CD4-positive, alpha-beta memory T cell (primary cell): ENCODE measurements at regions not wholly inside any gene's neighbourhood (a gene's known extent, or its start where the extent isn't known, plus 50 kb on each side); places are given as distances from the start of the nearest gene placed in this dataset.
A peak's percentile ranks its signal among the peaks of the same experiment; 100 is the strongest.
"Not testable (repeated sequence)": the region's sequence is repeated elsewhere in the genome, so short reads cannot be mapped to it uniquely, and the experiment has no call there.

Source experiments
- CTCF ChIA-PET: fragments of 350-600 bp; sonication (Branson Sonifier 250); formaldehyde crosslinking; loops from one replicate; lab custom pipeline; 2021; ENCODE audit warnings: inconsistent platforms; ENCODE audit not compliant: partially characterized antibody; lab: Charles Lee
- POLR2A ChIA-PET: fragments of 350-600 bp; sonication (Branson Sonifier 250); formaldehyde crosslinking; loops from one replicate; lab custom pipeline; 2021; ENCODE audit not compliant: partially characterized antibody; lab: Charles Lee
- DNase-seq, 5 donors: peaks; one replicate each; pipeline versions ENCODE4 v3.0.0 to v3.0.0-alpha.2; 2020 to 2022; ENCODE audit warnings: mixed read lengths in 1 of 5
- H3K27ac ChIP-seq: one replicate; pipeline ENCODE4 v1.7.0; 2013; ENCODE audit warnings: low read depth, low read length
- H3K27me3 ChIP-seq: 2 replicates; pipeline ENCODE4 v1.7.0; 2013; ENCODE audit warnings: mild to moderate bottlenecking, low read length, moderate library complexity; ENCODE audit not compliant: insufficient read depth
- H3K36me3 ChIP-seq: 2 replicates; pipeline ENCODE4 v1.7.0; 2013; ENCODE audit warnings: mild to moderate bottlenecking, low read length, moderate library complexity; ENCODE audit not compliant: insufficient read depth
- H3K4me1 ChIP-seq: 2 replicates; pipeline ENCODE4 v1.7.0; 2013; ENCODE audit warnings: mild to moderate bottlenecking, low read length, moderate library complexity; ENCODE audit not compliant: insufficient read depth
- H3K4me3 ChIP-seq, 2 donors: one replicate each; pipeline ENCODE4 v1.7.0; 2013; ENCODE audit warnings: low read length in 2 of 2, mild to moderate bottlenecking in 1 of 2
- H3K9me3 ChIP-seq, 2 donors: one replicate each; pipeline ENCODE4 v1.7.0; 2013; ENCODE audit warnings: low read length in 2 of 2, control low read depth in 1 of 2; ENCODE audit not compliant: control insufficient read depth in 1 of 2
- H3K27ac Mint-ChIP-seq, 7 donors: one replicate each; pipeline ENCODE4 v1.8.0; 2020 to 2021; ENCODE audit warnings: mixed read lengths in 7 of 7, mild to moderate bottlenecking in 6 of 7, inconsistent platforms in 3 of 7, moderate library complexity in 3 of 7
- H3K27me3 Mint-ChIP-seq, 2 donors: one replicate each; pipeline ENCODE4 v1.8.0; 2020 to 2021; ENCODE audit warnings: mixed read lengths in 2 of 2
- H3K36me3 Mint-ChIP-seq, 2 donors: one replicate each; pipeline ENCODE4 v1.8.0; 2020 to 2021; ENCODE audit warnings: mixed read lengths in 2 of 2, inconsistent platforms in 1 of 2, mild to moderate bottlenecking in 1 of 2
- H3K4me1 Mint-ChIP-seq, 4 donors: one replicate each; pipeline ENCODE4 v1.8.0; 2020 to 2021; ENCODE audit warnings: mixed read lengths in 4 of 4, mild to moderate bottlenecking in 1 of 4
- H3K4me3 Mint-ChIP-seq, 8 donors: one replicate each; pipeline ENCODE4 v1.8.0; 2020 to 2021; ENCODE audit warnings: mixed read lengths in 8 of 8, mild to moderate bottlenecking in 7 of 8, moderate library complexity in 6 of 8, inconsistent platforms in 3 of 8
- H3K9me3 Mint-ChIP-seq, 8 donors: one replicate each; pipeline ENCODE4 v1.8.0; 2020 to 2021; ENCODE audit warnings: mixed read lengths in 8 of 8, mild to moderate bottlenecking in 5 of 8, inconsistent platforms in 3 of 8, moderate library complexity in 1 of 8
- intact Hi-C: fragments of 100-400 bp; cut with micrococcal nuclease; formaldehyde crosslinking; loops from one replicate; pipeline ENCODE4 v1.15.1; 2023

- H3K36me3 Mint-ChIP-seq: peaks cover 11 to 26% of the 10 kb centered on the region in 2 donors
- no peaks in the 10 kb centered on the region for H3K27me3 Mint-ChIP-seq
- peak overlapping the region; percentile 99 to 100 (median 100) for H3K4me3 Mint-ChIP-seq
- H3K27ac Mint-ChIP-seq: peak overlapping the region; percentile 96 to 100 (median 99)
- peak overlapping the region; percentile 86 for H3K27ac ChIP-seq
- H3K4me3 ChIP-seq: peak overlapping the region in 1 of 2 donors; percentile 94
- no peaks in the 10 kb centered on the region for H3K9me3 Mint-ChIP-seq
- H3K27me3 ChIP-seq: no peaks in the 10 kb centered on the region
- intact Hi-C loops: loop anchor here (1.0 to 5.0 kb wide), 8 partner anchors 40 to 758 kb away; partner anchors contain the start of genes ZNF254, ZNF675, ZNF681 and ZNF726
- ChIA-PET POLR2A (interaction anchor here (1.2 to 3.8 kb wide), 10 partner anchors 11 to 759 kb away, joined by 3 to 34 read pairs (median 18); partner anchors contain the start of genes ZNF254, ZNF675, ZNF681 and ZNF726), CTCF (interaction anchor here (1.0 to 1.1 kb wide), 2 partner anchors 13 to 274 kb away, joined by 3 to 4 read pairs; partner anchors contain the start of gene ZNF681)
- no peak for DNase-seq
- peaks cover 29 to 75% (median 54%) of the 10 kb centered on the region in 4 donors for H3K4me1 Mint-ChIP-seq
- peaks cover 42% of the 10 kb centered on the region for H3K4me1 ChIP-seq
- H3K9me3 ChIP-seq: no peaks in the 10 kb centered on the region
- peaks cover 9% of the 10 kb centered on the region for H3K36me3 ChIP-seq
These were observed 54.3 kb upstream of the ZNF254 start for GRCh38 chr19:24032651-24033050.

DNA sequence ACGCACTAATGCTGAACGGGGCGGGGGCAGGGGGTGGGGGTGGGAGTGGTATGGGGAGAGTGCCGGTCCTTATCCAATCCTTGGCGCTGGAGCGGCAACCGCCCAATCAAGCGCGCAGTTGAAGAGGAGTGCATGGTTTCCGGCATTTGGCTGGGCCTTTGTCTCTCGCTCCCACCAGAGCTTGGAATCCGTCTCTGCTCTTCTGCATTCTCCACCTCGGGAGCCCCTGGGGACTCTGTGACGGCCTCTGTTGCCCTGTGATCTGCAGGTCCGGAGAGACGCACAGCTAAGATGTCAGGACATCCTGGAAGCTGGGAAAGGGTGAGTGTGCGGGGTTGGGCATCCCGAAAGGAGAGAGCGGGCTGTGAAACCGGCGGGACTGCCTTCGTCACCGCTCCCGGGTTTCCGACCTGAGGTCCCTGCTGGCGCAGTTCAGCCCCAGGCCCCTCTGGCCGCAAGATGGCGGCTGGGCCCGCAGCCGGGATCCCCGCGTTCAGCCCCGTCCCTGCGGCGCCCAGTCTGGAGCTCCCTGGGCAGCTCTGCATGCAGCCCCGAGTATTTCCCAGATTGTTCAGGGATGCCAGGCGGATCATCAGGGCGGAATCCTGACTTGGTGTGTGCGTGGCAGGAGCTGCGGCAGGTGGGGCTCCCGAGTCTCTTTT, 53.6 kb upstream of the ZNF254 start:
- Mint-ChIP-seq H3K4me3 (peak overlapping the region; percentile 99 to 100 (median 100)), H3K4me1 (peaks cover 29 to 76% (median 55%) of the 10 kb centered on the region in 4 donors), H3K27ac (peak overlapping the region; percentile 96 to 100 (median 99)), H3K9me3 (no peaks in the 10 kb centered on the region), H3K36me3 (peaks cover 11 to 29% of the 10 kb centered on the region in 2 donors), H3K27me3 (no peaks in the 10 kb centered on the region)
- Histone ChIP-seq H3K4me1 (peaks cover 42% of the 10 kb centered on the region), H3K36me3 (peaks cover 9% of the 10 kb centered on the region), H3K9me3 (no peaks in the 10 kb centered on the region), H3K27ac (peak overlapping the region; percentile 86), H3K4me3 (peak overlapping the region; percentile 94 to 98), H3K27me3 (no peaks in the 10 kb centered on the region)
- CTCF ChIA-PET: interaction anchor here (1.0 kb wide), 1 partner anchor 275 kb away, joined by 3 read pairs; the partner anchor contains the start of gene ZNF681
- DNase-seq: peak; percentile 82 to 92 (median 86)
- POLR2A ChIA-PET: interaction anchor here (0.8 to 3.8 kb wide), 17 partner anchors 10 to 760 kb away, joined by 3 to 34 read pairs (median 8); partner anchors contain the start of genes ZNF254, ZNF675, ZNF681 and ZNF726
- intact Hi-C loops: loop anchor here (1.0 to 5.0 kb wide), 8 partner anchors 41 to 759 kb away; partner anchors contain the start of genes ZNF254, ZNF675, ZNF681 and ZNF726

- Histone ChIP-seq H3K9me3 (no peaks in the 10 kb centered on the region), H3K27me3 (no peaks in the 10 kb centered on the region), H3K36me3 (peaks cover 9% of the 10 kb centered on the region), H3K4me1 (peaks cover 44% of the 10 kb centered on the region), H3K27ac (peak overlapping the region; percentile 86), H3K4me3 (peak overlapping the region; percentile 94 to 98)
- peak overlapping the region; percentile 99 to 100 (median 100) for H3K4me3 Mint-ChIP-seq
- H3K27me3 Mint-ChIP-seq: no peaks in the 10 kb centered on the region
- ChIA-PET POLR2A (interaction anchor here (0.8 to 3.8 kb wide), 17 partner anchors 9 to 760 kb away, joined by 3 to 34 read pairs (median 8); partner anchors contain the start of genes ZNF254, ZNF675, ZNF681 and ZNF726), CTCF (interaction anchor here (1.0 kb wide), 1 partner anchor 275 kb away, joined by 3 read pairs; the partner anchor contains the start of gene ZNF681)
- H3K27ac Mint-ChIP-seq: peak overlapping the region; percentile 96 to 100 (median 99)
- intact Hi-C loops: loop anchor here (1.0 to 5.0 kb wide), 8 partner anchors 42 to 760 kb away; partner anchors contain the start of genes ZNF254, ZNF675, ZNF681 and ZNF726
- DNase-seq: peak in 3 of 5 donors; percentile 27 to 38 (median 38)
- no peaks in the 10 kb centered on the region for H3K9me3 Mint-ChIP-seq
- peaks cover 15 to 34% of the 10 kb centered on the region in 2 donors for H3K36me3 Mint-ChIP-seq
- peaks cover 33 to 80% (median 59%) of the 10 kb centered on the region in 4 donors for H3K4me1 Mint-ChIP-seq
These were observed 53.0 kb upstream of the ZNF254 start for GRCh38 chr19:24033963-24034342.

- POLR2A ChIA-PET: interaction anchor here (1.8 to 3.8 kb wide), 3 partner anchors 8 to 349 kb away, joined by 6 to 34 read pairs (median 19); partner anchors contain the start of genes ZNF254 and ZNF675
These were observed 51.6 kb upstream of the ZNF254 start for GRCh38 chr19:24035261-24035880.

More at GRCh38 chr19:24035261-24035880, 51.6 kb upstream of the ZNF254 start:
- intact Hi-C loops, H3K4me3 ChIP-seq, H3K27ac ChIP-seq, H3K27me3 ChIP-seq, H3K27me3 Mint-ChIP-seq, H3K36me3 ChIP-seq, CTCF ChIA-PET, H3K9me3 ChIP-seq, H3K9me3 Mint-ChIP-seq, DNase-seq: not testable (repeated sequence)
- H3K4me1 ChIP-seq: peaks cover 49% of the 10 kb centered on the region
- H3K4me3 Mint-ChIP-seq: peak overlapping the region; percentile 59 to 100 (median 100)
- H3K27ac Mint-ChIP-seq: peak overlapping the region in 2 of 7 donors; percentile 29 to 31
- peaks cover 18 to 46% of the 10 kb centered on the region in 2 donors for H3K36me3 Mint-ChIP-seq
- H3K4me1 Mint-ChIP-seq: peaks cover 38 to 83% (median 63%) of the 10 kb centered on the region in 4 donors
